GM23338 (cell line): ENCODE measurements at regions not wholly inside any gene's neighbourhood (a gene's known extent, or its start where the extent isn't known, plus 50 kb on each side); places are given as distances from the start of the nearest gene placed in this dataset.

Experiments used
- ATAC-seq: fragments of 200-7000 bp; cut with Tn5 transposase; 3 replicates; pipeline ENCODE4 v1.9.1; 2020
- DNase-seq: peaks from one replicate; pipeline ENCODE4 v3.0.0-alpha.2; 2015; ENCODE audit warnings: low spot score
- H2AFZ ChIP-seq: fragments of 200-600 bp; sonication (generic); 2 replicates; pipeline ENCODE4 v1.8.0; 2016; ENCODE audit warnings: antibody characterized with exemption, mild to moderate bottlenecking, moderate library complexity
- H3F3A ChIP-seq: fragments of 200-600 bp; sonication (generic); replicated peaks from 2 replicates; pipeline ENCODE4 v1.8.0; 2017; ENCODE audit warnings: antibody characterized with exemption, mixed run types, low read depth
- H3K27ac ChIP-seq: fragments of 200-600 bp; sonication (generic); 2 replicates; pipeline ENCODE4 v1.6.1; 2016; ENCODE audit warnings: low read depth
- H3K27me3 ChIP-seq: fragments of 200-600 bp; sonication (generic); 2 replicates; pipeline ENCODE4 v1.8.0; 2016; ENCODE audit warnings: mild to moderate bottlenecking, mixed run types, moderate library complexity; ENCODE audit not compliant: insufficient read depth
- H3K36me3 ChIP-seq: fragments of 200-600 bp; sonication (generic); 2 replicates; pipeline ENCODE4 v1.8.0; 2016; ENCODE audit warnings: mild to moderate bottlenecking; ENCODE audit not compliant: insufficient read depth
- H3K4me1 ChIP-seq: fragments of 200-600 bp; sonication (generic); 2 replicates; pipeline ENCODE4 v1.8.0; 2016; ENCODE audit warnings: mild to moderate bottlenecking, moderate library complexity; ENCODE audit not compliant: insufficient read depth
- H3K4me2 ChIP-seq: fragments of 200-600 bp; sonication (generic); 2 replicates; pipeline ENCODE4 v1.7.1; 2017; ENCODE audit warnings: mixed run types
- H3K4me3 ChIP-seq: fragments of 200-600 bp; sonication (generic); 2 replicates; pipeline ENCODE4 v1.6.1; 2016; ENCODE audit warnings: mixed run types
- H3K79me2 ChIP-seq: fragments of 200-600 bp; sonication (generic); replicated peaks from 2 replicates; pipeline ENCODE4 v1.8.0; 2017; ENCODE audit warnings: mild to moderate bottlenecking; ENCODE audit not compliant: insufficient read depth
- H3K9me2 ChIP-seq: fragments of 200-600 bp; sonication (generic); 2 replicates; pipeline ENCODE4 v1.8.0; 2017; ENCODE audit not compliant: insufficient read depth
- H4K20me1 ChIP-seq: fragments of 200-600 bp; sonication (generic); replicated peaks from 2 replicates; pipeline ENCODE4 v1.8.0; 2017; ENCODE audit warnings: mild to moderate bottlenecking; ENCODE audit not compliant: insufficient read depth
- H3K27ac Mint-ChIP-seq: 2 replicates; pipeline ENCODE4 v1.8.0; 2020; ENCODE audit warnings: inconsistent platforms, mild to moderate bottlenecking, moderate library complexity, mixed read lengths
- H3K27me3 Mint-ChIP-seq: 3 replicates; pipeline ENCODE4 v1.8.0; 2022; ENCODE audit warnings: low read depth, mild to moderate bottlenecking, moderate library complexity, mixed read lengths, inconsistent platforms; ENCODE audit not compliant: insufficient read depth, poor library complexity
- H3K36me3 Mint-ChIP-seq: 3 replicates; pipeline ENCODE4 v1.8.0; 2021; ENCODE audit warnings: low read depth, mild to moderate bottlenecking, inconsistent platforms, moderate library complexity, mixed read lengths
- H3K4me1 Mint-ChIP-seq: 3 replicates; pipeline ENCODE4 v1.8.0; 2020; ENCODE audit warnings: mild to moderate bottlenecking, inconsistent platforms, mixed read lengths
- H3K4me3 Mint-ChIP-seq: 3 replicates; pipeline ENCODE4 v1.8.0; 2021; ENCODE audit warnings: moderate library complexity, mild to moderate bottlenecking, inconsistent platforms, mixed read lengths
- H3K9me3 Mint-ChIP-seq: 3 replicates; pipeline ENCODE4 v1.8.0; 2020; ENCODE audit warnings: moderate library complexity, mild to moderate bottlenecking, inconsistent platforms, mixed read lengths
- CREB1 ChIP-seq: fragments of 250-450 bp; sonication (Bioruptor Pico); IDR thresholded peaks from 2 replicates; pipeline ENCODE4 v1.5.0; 2020; ENCODE audit warnings: low read depth, mild to moderate bottlenecking, moderate library complexity
- EZH2 ChIP-seq: fragments of 200-600 bp; sonication (generic); IDR thresholded peaks from one replicate; pipeline ENCODE4 v1.8.0; 2017; ENCODE audit warnings: antibody characterized with exemption, mild to moderate bottlenecking, low read depth; ENCODE audit not compliant: unreplicated experiment
- EZH2phosphoT487 ChIP-seq: fragments of 200-600 bp; sonication (generic); IDR thresholded peaks from one replicate; pipeline ENCODE4 v1.8.1; 2018; ENCODE audit warnings: antibody characterized with exemption; ENCODE audit not compliant: unreplicated experiment
- NANOG ChIP-seq: IDR thresholded peaks from 2 replicates; pipeline ENCODE4 v1.6.1; 2016; ENCODE audit warnings: antibody characterized with exemption, borderline replicate concordance
- POLR2AphosphoS5 ChIP-seq: IDR thresholded peaks from 2 replicates; pipeline ENCODE4 v1.6.1; 2016; ENCODE audit warnings: antibody characterized with exemption, low read depth
- ZNF114 ChIP-seq: fragments of 250-450 bp; sonication (Bioruptor Pico); IDR thresholded peaks from 2 replicates; pipeline ENCODE4 v1.5.0; 2020; ENCODE audit warnings: mild to moderate bottlenecking, moderate library complexity
- ZNF462 ChIP-seq: fragments of 250-450 bp; sonication (Bioruptor Pico); IDR thresholded peaks from 2 replicates; pipeline ENCODE4 v1.5.0; 2020; ENCODE audit warnings: mild to moderate bottlenecking, moderate library complexity
- TF ChIP-seq, protein P1 (sequence below): IDR thresholded peaks from 2 replicates; pipeline ENCODE4 v1.6.1; 2016; ENCODE audit warnings: antibody characterized with exemption

- TF ChIP-seq ZNF462 (CRISPR knock-in tag) (no peak), ZNF114 (CRISPR knock-in tag) (no peak), EZH2phosphoT487 (no peak), NANOG (no peak), CREB1 (no peak), EZH2 (no peak)
These were observed 1207.5 kb upstream of the ADGRL2 start (continued) for GRCh38 chr1:80593197-80593596.

GRCh38 chr1:80582980-80583379 is 1217.8 kb upstream of the ADGRL2 start:
- Histone ChIP-seq H3K9me2 (0 out of 2 replicates have a peak, but pooled peaks cover 5% of the 10 kb centered on the region), H3K36me3 (no peaks in the 10 kb centered on the region), H4K20me1 (no peaks in the 10 kb centered on the region), H3K79me2 (no peaks in the 10 kb centered on the region), H3K27me3 (no peaks in the 10 kb centered on the region), H3K4me1 (no peaks in the 10 kb centered on the region), H3F3A (no peaks in the 10 kb centered on the region), H3K4me2 (no peak overlapping the region), H2AFZ (no peak overlapping the region), H3K4me3 (no peak overlapping the region), H3K27ac (no peak overlapping the region)
- DNase-seq (no peak), ATAC-seq (no peak)
- TF ChIP-seq EZH2phosphoT487 (no peak), POLR2AphosphoS5 (no peak), EZH2 (no peak)
- TF ChIP-seq, protein P1, sequence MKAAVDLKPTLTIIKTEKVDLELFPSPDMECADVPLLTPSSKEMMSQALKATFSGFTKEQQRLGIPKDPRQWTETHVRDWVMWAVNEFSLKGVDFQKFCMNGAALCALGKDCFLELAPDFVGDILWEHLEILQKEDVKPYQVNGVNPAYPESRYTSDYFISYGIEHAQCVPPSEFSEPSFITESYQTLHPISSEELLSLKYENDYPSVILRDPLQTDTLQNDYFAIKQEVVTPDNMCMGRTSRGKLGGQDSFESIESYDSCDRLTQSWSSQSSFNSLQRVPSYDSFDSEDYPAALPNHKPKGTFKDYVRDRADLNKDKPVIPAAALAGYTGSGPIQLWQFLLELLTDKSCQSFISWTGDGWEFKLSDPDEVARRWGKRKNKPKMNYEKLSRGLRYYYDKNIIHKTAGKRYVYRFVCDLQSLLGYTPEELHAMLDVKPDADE: no peak
- Mint-ChIP-seq H3K4me1 (no peaks in the 10 kb centered on the region), H3K4me3 (no peak overlapping the region), H3K27me3 (no peaks in the 10 kb centered on the region), H3K27ac (no peak overlapping the region), H3K36me3 (peaks cover 16% of the 10 kb centered on the region), H3K9me3 (peaks cover 15% of the 10 kb centered on the region)
